Activated T-cell treated with anti-CD3 and anti-CD28 coated beads for 24 hours (primary cell): ENCODE measurements at regions not wholly inside any gene's neighbourhood (a gene's known extent, or its start where the extent isn't known, plus 50 kb on each side); places are given as distances from the start of the nearest gene placed in this dataset.

ENCODE experiments used
- DNase-seq: peaks from one replicate; pipeline ENCODE4 v3.0.0-alpha.2; 2020; ENCODE audit warnings: low read depth

DNA sequence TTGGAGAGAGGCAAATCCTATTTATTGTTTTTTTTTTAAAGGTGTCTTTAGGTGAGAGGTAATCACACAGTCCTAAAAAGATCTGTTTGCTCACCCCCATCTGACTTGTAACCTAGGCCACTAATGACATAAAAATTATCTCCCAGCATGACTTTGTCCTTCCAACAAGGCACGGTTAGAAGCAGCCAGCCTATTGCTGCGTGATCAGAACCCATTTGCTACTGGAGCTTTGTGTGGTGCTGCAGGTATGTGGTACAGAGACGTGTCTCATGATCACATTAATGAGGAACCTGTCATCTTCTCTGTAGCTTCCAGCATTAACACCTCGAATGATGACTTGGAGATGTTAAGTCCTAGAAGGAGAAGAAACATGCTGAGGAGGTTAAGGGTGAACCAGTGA, 555.8 kb upstream of the TLE4 start:
- DNase-seq, result no peak

DNA sequence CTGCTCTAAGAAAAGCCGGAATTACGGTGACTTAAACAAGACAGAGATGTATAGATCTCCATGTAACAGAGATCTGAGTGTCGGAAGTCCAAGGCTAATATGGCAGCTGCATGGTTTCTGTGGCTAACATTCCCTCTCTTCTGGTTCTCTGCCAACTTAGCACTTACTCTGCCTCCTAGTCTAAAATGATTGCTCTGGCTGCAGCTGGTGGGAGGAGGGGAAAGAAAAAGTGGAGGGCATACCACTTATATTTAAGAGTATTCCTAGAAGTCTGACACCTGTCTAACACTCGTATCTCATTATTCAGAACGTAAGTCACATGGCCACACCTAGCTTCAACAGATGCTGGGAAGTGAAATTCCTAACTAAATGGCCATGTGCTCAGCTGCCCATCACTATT, 551.5 kb upstream of the TLE4 start:
- no peak for DNase-seq

GRCh38 chr9:79021084-79021483, 550.7 kb upstream of the TLE4 start:
- DNase-seq, result no peak

DNA sequence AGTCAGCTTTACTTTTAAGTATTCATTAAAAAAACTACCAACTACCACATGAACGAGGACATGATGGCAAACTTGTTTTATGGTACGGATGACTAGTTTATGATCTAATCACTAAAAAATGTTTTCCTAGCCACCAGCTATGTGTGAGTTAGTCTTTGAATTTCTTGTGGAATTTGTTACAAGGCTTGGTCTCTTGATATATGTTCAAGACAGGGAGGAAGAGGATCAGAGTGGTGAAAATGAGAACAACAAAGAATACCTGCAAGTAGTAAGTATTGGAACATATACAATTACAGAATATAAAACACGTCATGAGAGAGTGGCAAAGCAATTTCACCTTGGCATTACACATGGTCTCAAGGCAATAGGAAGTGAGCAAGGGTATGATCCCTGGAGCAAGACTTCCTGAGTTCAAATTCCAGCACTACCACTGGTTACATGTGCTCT, 548.6 kb upstream of the TLE4 start:
- DNase-seq, result no peak

GRCh38 chr9:79026316-79026715, 545.4 kb upstream of the TLE4 start:
- DNase-seq, result no peak

GRCh38 chr9:79028101-79028500, 543.7 kb upstream of the TLE4 start:
- no peak for DNase-seq

DNA sequence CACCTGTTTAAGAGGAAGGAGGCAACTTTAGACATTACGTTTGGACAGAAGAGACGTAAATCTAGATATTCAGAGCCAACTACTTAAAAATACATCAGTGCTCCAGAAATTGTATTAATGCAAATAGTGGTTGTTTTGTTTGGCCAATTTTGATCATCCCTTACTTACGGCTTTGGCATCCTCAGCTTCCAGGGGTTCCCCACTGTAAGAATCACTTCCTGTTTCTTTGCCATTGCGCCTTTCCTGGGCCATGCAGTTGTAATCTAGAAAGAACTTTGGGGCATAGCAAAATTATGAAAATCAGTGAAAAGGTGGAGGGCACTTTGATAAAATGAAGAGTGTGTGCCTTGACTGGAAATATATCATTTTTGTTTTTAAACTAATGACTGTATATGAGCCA, 537.2 kb upstream of the TLE4 start:
- DNase-seq, result no peak

- DNase-seq, result no peak
Measured at GRCh38 chr9:79037338-79037737, 534.4 kb upstream of the TLE4 start.

- DNase-seq, result no peak
Measured at GRCh38 chr9:79040671-79041070, 531.1 kb upstream of the TLE4 start.

DNA sequence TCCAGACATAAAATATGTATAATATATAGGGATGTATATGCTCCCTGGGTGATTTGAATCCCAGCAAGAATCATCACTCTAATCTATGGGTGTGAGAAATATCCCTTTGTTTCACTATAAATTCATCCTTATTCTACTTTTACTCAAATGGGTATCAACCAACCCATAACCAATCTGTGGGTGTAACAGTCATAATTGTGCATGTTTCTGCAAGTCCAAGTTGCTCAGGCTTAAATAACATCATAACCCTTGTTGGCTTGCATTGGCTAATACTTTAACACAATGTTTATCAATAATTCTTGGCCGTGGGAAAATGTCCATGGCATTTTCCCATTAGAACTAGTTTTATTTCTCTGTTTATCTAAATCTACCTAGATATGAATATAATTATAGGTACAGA, 530.5 kb upstream of the TLE4 start:
- no peak for DNase-seq

DNA sequence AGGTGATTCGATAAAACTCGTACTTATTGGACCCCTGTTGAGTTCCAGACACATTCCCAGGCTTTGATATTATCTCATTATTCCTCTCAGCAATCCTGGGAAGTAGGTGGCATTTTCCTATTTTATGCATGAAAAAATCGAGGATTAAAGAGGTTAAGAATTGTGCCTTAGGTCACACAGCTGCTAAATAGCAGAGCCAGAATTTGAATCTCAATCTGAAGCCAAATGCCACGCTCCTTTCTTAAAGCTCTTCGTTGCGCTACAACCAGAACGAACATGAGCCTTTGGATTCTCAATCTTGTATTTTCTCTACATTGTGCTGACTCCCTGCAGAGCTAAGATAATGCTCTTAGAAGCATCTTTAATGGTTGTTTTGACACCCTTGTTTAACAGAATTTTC, 527.8 kb upstream of the TLE4 start:
- no peak for DNase-seq

DNA sequence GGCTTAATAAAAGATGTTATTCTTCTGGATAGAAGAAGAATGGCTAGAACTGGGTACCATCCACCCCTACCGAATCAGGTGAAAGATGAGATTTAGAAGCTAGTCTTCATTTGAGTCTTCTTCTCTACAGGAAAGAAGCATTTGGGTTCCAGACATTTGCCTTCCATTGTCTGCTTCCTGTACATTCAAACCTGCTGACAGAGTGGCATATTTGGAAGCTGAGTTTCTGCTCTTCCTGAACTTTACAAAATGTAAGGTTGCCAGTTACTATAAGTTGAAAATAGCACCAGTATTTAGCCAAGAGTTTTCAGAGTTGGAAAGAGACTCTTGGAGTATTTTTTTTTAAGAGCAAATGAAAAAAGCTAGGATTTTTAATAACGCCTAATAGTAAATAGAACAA, 525.4 kb upstream of the TLE4 start:
- no peak for DNase-seq

GRCh38 chr9:79049371-79049770, 522.4 kb upstream of the TLE4 start:
- DNase-seq, result no peak

- no peak for DNase-seq
Measured at GRCh38 chr9:79053598-79053997, 518.2 kb upstream of the TLE4 start.

- no peak for DNase-seq
Measured at GRCh38 chr9:79054500-79054899, 517.3 kb upstream of the TLE4 start.

DNA sequence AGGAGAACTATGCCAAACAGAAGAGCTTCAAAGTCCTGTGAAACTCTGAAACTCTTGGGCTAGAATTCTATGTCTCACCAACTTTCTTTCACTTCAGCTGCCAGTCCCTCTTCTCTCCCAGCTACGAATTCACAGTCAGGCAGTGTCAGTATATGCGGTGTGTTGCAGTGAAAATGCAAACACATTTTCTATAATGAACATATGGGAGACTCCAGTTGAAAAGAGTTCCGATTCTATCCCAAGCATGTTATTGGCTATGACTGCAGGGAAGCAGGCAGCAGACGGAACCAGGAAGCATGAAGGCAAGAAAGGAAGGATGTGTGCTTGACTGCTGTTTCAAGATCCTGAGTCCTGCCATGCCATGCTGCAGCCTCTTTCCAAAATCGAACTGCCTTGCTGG, 515.7 kb upstream of the TLE4 start:
- DNase-seq, result no peak

GRCh38 chr9:79057576-79057975, 514.2 kb upstream of the TLE4 start:
- no peak for DNase-seq

- DNase-seq, result no peak
Measured at GRCh38 chr9:79060766-79061165, 511.0 kb upstream of the TLE4 start.

GRCh38 chr9:79061752-79062616, 509.8 kb upstream of the TLE4 start:
- no peak for DNase-seq

DNA sequence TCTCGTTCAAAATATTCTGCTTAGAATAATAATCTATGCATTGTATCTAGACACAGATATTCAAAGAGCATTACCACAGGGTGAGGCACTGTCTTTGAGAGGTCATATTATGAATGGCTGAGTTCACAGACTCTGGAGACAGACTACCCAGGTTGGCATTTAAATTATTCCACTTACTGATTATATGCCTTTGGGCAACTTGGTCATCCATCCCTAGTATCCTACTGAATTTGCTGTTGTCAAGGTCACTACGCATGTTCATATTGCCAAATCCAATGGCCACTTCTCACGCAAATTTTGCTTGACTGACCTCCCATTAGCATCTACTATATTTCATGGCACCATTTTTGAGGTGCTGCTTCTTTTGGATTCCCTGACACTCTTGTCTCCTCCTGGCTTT, 498.6 kb upstream of the TLE4 start:
- DNase-seq, result no peak

GRCh38 chr9:79080536-79080935, 491.2 kb upstream of the TLE4 start:
- DNase-seq, result no peak

DNA sequence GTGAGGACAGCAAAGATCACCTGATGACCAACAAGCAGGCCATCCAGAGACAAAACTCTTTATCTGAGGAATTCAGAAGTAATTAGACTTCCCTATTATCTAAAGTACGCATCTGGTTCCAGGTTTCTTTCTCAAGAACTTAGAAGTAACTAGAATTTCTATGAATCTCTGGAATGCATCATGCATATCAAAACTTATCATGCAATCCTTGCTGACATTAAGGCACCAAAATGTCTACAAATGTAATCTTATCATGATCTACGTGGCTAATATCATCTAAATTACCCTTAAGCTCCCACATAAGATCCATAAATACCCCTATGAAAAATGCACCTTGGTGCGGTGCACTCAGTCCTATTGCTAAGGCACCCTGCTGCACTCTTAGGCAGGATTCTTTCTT, 488.1 kb upstream of the TLE4 start:
- DNase-seq, result no peak

- DNase-seq, result no peak
Measured at GRCh38 chr9:79087133-79087532, 484.6 kb upstream of the TLE4 start.

DNA sequence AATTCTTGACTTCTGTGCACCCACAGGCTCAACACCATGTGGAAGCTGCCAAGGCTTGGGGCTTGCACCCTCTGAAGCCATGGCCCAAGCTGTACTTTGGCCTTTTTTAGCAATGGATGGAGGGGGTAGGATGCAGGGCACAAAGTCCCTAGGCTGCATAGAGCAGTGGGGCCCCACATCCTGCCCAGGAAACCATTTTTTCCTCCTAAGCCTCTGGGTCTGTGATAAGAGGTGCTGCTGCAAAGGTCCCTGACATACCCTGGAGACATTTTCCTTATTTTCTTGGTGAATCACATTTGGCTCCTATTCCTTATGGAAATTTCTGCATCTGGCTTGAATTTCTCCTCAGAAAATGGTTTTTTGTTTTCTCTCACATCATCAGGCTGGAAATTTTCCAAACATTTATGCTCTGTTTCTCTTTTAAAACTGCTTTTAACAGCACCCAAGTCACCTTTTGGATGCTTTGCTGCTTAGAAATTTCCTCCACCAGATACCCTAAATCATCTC, 482.7 kb upstream of the TLE4 start:
- no peak for DNase-seq
